Activated T-cell treated with anti-CD3 and anti-CD28 coated beads, Interleukin-2, amount 50 U/mL, for 24 hours (primary cell): ENCODE measurements at regions not wholly inside any gene's neighbourhood (a gene's known extent, or its start where the extent isn't known, plus 50 kb on each side); places are given as distances from the start of the nearest gene placed in this dataset.

Experiments used
- DNase-seq: peaks from one replicate; pipeline ENCODE4 v3.0.0-alpha.2; 2020
- H3K27ac Mint-ChIP-seq: 2 replicates; pipeline ENCODE4 v1.8.0; 2020; ENCODE audit warnings: mild to moderate bottlenecking, mixed read lengths
- H3K27me3 Mint-ChIP-seq: 2 replicates; pipeline ENCODE4 v1.8.0; 2020; ENCODE audit warnings: mixed read lengths
- H3K36me3 Mint-ChIP-seq: 2 replicates; pipeline ENCODE4 v1.8.0; 2020; ENCODE audit warnings: low read depth, mixed read lengths
- H3K4me1 Mint-ChIP-seq: 2 replicates; pipeline ENCODE4 v1.8.0; 2020; ENCODE audit warnings: low read depth, mixed read lengths
- H3K4me3 Mint-ChIP-seq: 2 replicates; pipeline ENCODE4 v1.8.0; 2020; ENCODE audit warnings: mild to moderate bottlenecking, moderate library complexity, mixed read lengths
- H3K9me3 Mint-ChIP-seq: 2 replicates; pipeline ENCODE4 v1.8.0; 2020; ENCODE audit warnings: mixed read lengths

DNA sequence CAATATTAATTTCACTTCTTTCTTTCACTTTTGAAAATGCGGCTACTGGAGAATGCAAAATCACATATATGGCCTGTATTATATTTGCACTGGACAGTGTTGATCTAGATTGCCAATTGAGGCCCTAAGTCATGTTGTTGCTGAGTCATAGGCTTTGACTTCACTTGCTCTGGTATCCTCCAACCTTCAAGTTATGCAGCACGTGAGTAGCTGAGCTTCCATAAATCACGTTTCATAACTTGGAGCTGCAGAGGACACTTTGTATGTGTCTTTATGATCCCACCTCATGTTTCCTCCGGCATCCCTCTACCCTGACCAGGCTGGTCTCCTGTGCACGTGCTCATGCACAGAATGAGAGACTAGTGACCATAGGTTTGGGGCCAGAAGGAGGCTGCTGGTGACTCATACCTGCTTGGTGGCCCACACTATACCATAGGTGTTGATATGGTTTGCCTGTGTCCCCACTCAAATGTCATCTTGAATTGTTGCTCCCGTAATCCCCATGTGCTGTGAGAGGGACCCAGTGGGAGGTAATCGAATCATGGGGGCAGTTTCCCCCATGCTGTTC lies 103.0 kb upstream of the TSPAN2 start:
- Mint-ChIP-seq H3K27me3 (peaks cover 16% of the 10 kb centered on the region), H3K27ac (no peak overlapping the region), H3K9me3 (no peaks in the 10 kb centered on the region), H3K36me3 (no peaks in the 10 kb centered on the region), H3K4me1 (no peaks in the 10 kb centered on the region), H3K4me3 (no peak overlapping the region)
- DNase-seq, result no peak

GRCh38 chr1:115191691-115192090 lies 102.4 kb upstream of the TSPAN2 start:
- Mint-ChIP-seq H3K4me3 (no peak overlapping the region), H3K4me1 (no peaks in the 10 kb centered on the region), H3K27me3 (peaks cover 11% of the 10 kb centered on the region), H3K9me3 (no peaks in the 10 kb centered on the region), H3K36me3 (no peaks in the 10 kb centered on the region), H3K27ac (no peak overlapping the region)
- no peak for DNase-seq

DNA sequence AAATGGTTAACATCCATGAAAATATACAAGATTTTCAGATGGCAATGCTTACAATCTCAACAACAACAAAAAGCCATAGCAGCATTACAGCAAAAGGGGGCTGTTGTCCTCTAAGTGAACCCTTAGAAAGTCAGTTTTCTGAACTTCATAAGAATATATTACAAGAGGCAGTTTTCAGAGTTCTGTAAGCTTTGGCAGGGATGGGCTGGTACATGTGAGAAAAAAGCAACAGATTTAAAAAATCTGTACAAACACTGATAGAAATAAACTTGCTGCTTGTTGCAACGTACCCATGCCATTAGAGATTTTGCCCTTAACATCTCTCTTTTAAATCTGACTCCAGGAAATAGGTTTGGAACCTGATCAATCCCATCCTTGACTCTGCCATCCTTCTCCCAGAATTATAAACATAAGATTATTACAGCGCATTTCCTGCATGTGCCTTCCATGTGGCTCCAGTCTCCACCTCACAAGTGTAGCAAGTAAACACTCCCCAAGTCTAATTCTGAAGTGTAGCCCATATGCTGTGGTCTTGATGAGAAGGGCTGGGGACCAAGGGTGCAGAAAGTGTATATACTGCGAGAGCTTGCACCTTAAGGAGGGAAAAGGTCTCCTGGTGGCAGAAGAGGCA lies 101.4 kb upstream of the TSPAN2 start:
- H3K9me3 Mint-ChIP-seq, result no peaks in the 10 kb centered on the region
- no peak overlapping the region for H3K4me3 Mint-ChIP-seq
- peaks cover 10% of the 10 kb centered on the region for H3K27me3 Mint-ChIP-seq
- H3K36me3 Mint-ChIP-seq, result no peaks in the 10 kb centered on the region
- H3K27ac Mint-ChIP-seq, result no peak overlapping the region
- no peaks in the 10 kb centered on the region for H3K4me1 Mint-ChIP-seq
- DNase-seq, result no peak

DNA sequence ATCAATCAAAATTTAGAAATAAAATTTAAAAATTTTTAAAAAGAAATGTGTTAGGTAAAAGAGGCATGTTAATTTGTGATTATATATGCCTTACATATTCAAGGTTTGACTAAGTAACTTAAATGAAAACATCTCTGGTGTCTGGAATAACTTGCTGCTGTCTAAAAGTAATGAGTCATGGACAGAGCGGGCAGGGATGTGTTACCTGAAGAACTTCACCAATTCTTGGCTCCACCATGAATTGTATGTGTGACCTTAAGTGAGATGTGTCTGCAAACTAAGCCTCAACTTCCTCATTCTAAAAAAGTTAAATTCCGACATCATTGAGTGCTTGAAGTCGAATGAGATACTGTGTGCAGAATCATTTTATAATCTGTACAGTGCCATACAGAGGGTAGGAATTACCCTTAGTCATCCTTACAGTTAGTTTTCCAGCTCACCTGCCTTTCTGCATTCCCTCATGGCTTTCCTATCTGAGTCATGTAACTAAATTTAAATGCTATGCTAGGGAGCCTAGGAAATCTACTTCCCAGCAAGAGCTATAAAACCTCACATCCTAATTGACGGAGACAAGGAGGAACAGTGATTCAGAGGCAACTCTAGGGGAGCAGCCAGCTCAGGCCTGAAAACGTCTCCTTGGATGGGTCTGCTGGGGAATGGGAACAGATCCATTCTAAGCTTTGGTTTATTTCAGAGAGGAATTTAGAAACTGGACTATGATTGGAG lies 100.7 kb upstream of the TSPAN2 start:
- H3K9me3 Mint-ChIP-seq, result no peaks in the 10 kb centered on the region
- no peak overlapping the region for H3K27ac Mint-ChIP-seq
- H3K4me3 Mint-ChIP-seq, result no peak overlapping the region
- no peaks in the 10 kb centered on the region for H3K36me3 Mint-ChIP-seq
- H3K27me3 Mint-ChIP-seq, result peaks cover 7% of the 10 kb centered on the region
- no peak for DNase-seq
- peaks cover 5% of the 10 kb centered on the region for H3K4me1 Mint-ChIP-seq

DNA sequence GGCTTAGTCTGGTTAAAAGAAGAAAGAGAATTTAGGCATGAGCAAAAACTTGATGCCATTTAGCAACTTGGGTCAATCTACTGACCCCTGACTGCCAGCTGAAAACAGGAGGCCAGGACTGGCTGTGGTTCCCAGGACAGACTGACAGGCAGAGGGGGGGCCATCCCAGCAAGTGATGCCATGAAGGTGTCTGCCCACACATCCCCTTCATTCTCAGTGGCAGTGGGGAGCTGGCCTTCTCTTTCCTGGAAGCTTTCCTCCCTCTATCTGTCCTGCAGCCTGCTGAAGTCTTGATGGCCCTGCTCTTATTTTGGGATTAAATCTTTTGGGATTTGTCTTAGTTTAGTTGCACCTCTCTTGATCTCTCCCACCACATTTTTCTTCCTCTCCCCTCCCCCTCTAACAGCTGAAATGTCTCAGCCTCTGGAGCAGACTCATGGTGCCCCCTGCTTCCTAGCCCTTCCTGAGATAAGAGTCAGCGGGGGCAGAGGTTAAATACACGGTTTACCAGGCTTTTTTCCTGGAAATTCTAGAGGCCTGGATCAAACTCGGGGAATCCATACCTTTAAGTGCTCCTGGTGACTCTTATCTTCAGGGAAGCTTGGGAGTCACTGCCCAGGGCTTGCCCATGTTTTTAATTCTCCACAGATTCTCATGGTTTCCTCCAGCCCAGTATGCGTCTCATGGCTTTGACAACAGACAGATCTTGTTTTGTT lies 99.5 kb upstream of the TSPAN2 start:
- no peak for DNase-seq
- Mint-ChIP-seq H3K4me3 (no peak overlapping the region), H3K9me3 (no peaks in the 10 kb centered on the region), H3K4me1 (peaks cover 16% of the 10 kb centered on the region), H3K27me3 (peaks cover under 1% of the 10 kb centered on the region), H3K36me3 (no peaks in the 10 kb centered on the region), H3K27ac (no peak overlapping the region)

- peaks cover 16% of the 10 kb centered on the region for H3K4me1 Mint-ChIP-seq
- no peaks in the 10 kb centered on the region for H3K27me3 Mint-ChIP-seq
- H3K36me3 Mint-ChIP-seq, result no peaks in the 10 kb centered on the region
- no peaks in the 10 kb centered on the region for H3K9me3 Mint-ChIP-seq
- no peak overlapping the region for H3K4me3 Mint-ChIP-seq
- no peak for DNase-seq
- H3K27ac Mint-ChIP-seq, result no peak overlapping the region
Measured at GRCh38 chr1:115186711-115187265, 97.5 kb upstream of the TSPAN2 start.

GRCh38 chr1:115185336-115185735 lies 96.0 kb upstream of the TSPAN2 start:
- Mint-ChIP-seq H3K9me3 (no peaks in the 10 kb centered on the region), H3K4me3 (no peak overlapping the region), H3K27ac (peak overlapping the region; percentile 86)

DNA sequence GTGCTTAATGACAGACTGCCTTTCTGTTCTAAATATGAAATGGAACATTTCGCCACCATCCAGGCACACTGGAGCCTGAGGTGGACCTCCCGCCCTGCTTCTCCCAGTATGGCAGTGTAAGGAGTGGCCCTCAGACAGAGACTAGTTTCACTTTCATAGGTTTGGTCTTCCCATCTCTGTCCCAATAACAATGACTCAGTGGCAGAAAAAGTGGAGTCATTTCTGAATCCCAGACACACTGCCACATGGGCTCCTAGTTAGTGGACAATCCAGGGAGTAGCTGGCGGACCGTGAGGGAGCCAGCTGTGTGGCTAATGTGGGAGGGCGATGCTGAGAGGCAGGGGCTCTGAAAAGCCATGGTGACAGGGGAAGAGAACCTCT lies 95.6 kb upstream of the TSPAN2 start:
- Mint-ChIP-seq H3K27me3 (peaks cover 2% of the 10 kb centered on the region), H3K9me3 (no peaks in the 10 kb centered on the region), H3K4me3 (no peak overlapping the region), H3K36me3 (no peaks in the 10 kb centered on the region), H3K27ac (peak overlapping the region; percentile 86), H3K4me1 (peaks cover 16% of the 10 kb centered on the region)
- DNase-seq, result no peak

More at GRCh38 chr1:115185336-115185735, 96.0 kb upstream of the TSPAN2 start:
- no peak for DNase-seq
- Mint-ChIP-seq H3K36me3 (no peaks in the 10 kb centered on the region), H3K4me1 (peaks cover 16% of the 10 kb centered on the region), H3K27me3 (no peaks in the 10 kb centered on the region)

DNA sequence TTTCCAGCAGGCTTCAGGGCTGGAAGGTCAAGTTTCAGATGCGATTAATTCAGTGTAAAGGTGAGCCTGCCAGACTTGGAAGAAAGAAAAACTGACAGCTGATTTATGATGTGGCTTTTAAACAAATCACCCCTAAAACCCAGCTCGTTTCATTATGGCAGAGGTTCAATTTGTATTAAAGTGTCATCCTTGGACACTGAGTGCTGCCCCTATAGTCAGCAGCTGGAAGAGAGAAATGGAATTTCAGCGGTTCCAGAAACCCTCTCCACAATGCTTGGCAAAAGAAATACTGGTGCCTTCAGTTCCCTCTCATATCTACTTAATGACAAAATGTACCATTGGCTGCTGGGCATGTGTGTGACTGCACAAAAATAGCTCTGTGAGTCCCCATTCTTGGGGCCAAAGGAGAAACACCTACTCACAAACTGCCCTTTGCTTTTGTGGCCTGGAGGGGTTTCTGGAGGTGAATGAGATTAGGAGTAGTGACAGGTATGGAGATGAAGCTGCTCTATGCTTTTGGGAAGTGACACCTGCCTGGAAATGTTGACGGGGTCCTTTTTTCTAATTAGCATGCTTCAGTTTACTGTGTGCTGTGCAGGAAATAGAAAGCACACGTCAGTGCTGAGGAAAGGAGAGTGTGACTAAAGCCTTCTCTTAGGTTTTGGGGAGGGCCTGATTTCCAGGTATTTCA lies 95.1 kb upstream of the TSPAN2 start:
- H3K36me3 Mint-ChIP-seq, result no peaks in the 10 kb centered on the region
- H3K4me1 Mint-ChIP-seq, result peaks cover 16% of the 10 kb centered on the region
- peaks cover 2% of the 10 kb centered on the region for H3K27me3 Mint-ChIP-seq
- no peak for DNase-seq
- peak overlapping the region; percentile 86 for H3K27ac Mint-ChIP-seq
- no peaks in the 10 kb centered on the region for H3K9me3 Mint-ChIP-seq
- H3K4me3 Mint-ChIP-seq, result no peak overlapping the region

DNA sequence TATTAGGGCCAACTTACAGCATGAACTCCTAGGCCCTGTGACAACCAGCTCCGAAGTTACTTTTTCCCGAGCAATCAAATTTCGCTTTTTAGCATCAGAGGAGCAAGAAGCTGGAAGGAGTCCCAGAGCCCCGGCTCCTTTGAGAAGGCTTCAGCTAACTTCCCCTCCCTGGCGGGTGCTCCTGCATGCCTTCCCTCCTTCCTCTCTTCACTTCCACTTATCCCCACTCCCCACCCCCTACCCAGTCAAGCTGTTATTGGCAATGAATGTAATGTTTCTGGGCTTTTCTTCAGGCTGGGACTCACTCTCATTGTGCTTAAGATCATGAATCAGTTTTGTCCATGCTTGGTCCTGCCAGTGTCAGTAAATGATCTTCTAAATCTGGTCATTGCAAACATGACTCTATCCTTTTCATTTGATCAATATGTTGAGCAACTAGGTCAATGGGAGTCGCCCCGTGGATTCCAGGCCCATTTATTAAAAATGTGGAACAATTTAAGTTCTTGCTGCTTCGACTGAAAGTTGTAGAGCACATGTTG lies 94.5 kb upstream of the TSPAN2 start:
- Mint-ChIP-seq H3K4me1 (peaks cover 16% of the 10 kb centered on the region), H3K9me3 (no peaks in the 10 kb centered on the region), H3K36me3 (no peaks in the 10 kb centered on the region), H3K27me3 (peaks cover 2% of the 10 kb centered on the region), H3K4me3 (no peak overlapping the region), H3K27ac (peak overlapping the region; percentile 42)
- no peak for DNase-seq

- H3K27ac Mint-ChIP-seq, result no peak overlapping the region
- peaks cover 16% of the 10 kb centered on the region for H3K4me1 Mint-ChIP-seq
- peaks cover 2% of the 10 kb centered on the region for H3K27me3 Mint-ChIP-seq
- no peaks in the 10 kb centered on the region for H3K9me3 Mint-ChIP-seq
- no peak overlapping the region for H3K4me3 Mint-ChIP-seq
- DNase-seq, result no peak
- no peaks in the 10 kb centered on the region for H3K36me3 Mint-ChIP-seq
Measured at GRCh38 chr1:115183158-115183557, 93.9 kb upstream of the TSPAN2 start.

GRCh38 chr1:115182012-115182715 lies 92.9 kb upstream of the TSPAN2 start:
- peaks cover 2% of the 10 kb centered on the region for H3K27me3 Mint-ChIP-seq
- no peak overlapping the region for H3K4me3 Mint-ChIP-seq
- H3K36me3 Mint-ChIP-seq, result no peaks in the 10 kb centered on the region
- peaks cover 16% of the 10 kb centered on the region for H3K4me1 Mint-ChIP-seq
- H3K9me3 Mint-ChIP-seq, result no peaks in the 10 kb centered on the region
- no peak for DNase-seq
- no peak overlapping the region for H3K27ac Mint-ChIP-seq

DNA sequence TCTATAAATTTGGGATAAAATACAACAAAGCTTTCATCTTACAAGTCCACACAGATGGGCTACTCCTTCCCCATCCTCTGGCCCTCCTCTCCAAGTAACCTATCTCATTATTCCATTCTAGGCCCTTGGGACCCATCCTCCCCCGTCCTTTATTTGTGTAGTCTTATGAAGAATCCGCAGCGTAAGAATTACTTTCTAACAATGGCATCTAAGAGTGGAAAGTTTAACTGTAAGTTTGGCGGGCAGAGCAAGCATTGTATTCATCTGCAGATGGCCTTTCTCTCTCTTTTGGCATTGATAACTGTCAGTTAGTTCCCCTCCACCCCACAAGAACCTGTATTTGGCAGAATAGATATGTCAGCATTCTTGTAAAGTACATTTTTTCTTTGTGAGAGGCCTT lies 91.9 kb upstream of the TSPAN2 start:
- Mint-ChIP-seq H3K9me3 (no peaks in the 10 kb centered on the region), H3K4me3 (no peak overlapping the region), H3K27me3 (peaks cover 2% of the 10 kb centered on the region), H3K27ac (no peak overlapping the region), H3K4me1 (peaks cover 16% of the 10 kb centered on the region), H3K36me3 (no peaks in the 10 kb centered on the region)
- no peak for DNase-seq
